H54 (cell line): ENCODE measurements at regions not wholly inside any gene's neighbourhood (a gene's known extent, or its start where the extent isn't known, plus 50 kb on each side); places are given as distances from the start of the nearest gene placed in this dataset.

Experiments
- DNase-seq: peaks from one replicate; pipeline ENCODE4 v3.0.0; 2011; ENCODE audit warnings: low spot score, mixed read lengths; ENCODE audit not compliant: insufficient read length
- FAIRE-seq: peaks from 3 replicates; lab custom pipeline; 2011; peaks lifted over from hg19 to GRCh38; lab: Jason Lieb, UNC
- POLR2A ChIP-seq: IDR thresholded peaks from 2 replicates; pipeline ENCODE4 v1.6.1; 2011; ENCODE audit warnings: low read depth, mild to moderate bottlenecking, low read length

DNA sequence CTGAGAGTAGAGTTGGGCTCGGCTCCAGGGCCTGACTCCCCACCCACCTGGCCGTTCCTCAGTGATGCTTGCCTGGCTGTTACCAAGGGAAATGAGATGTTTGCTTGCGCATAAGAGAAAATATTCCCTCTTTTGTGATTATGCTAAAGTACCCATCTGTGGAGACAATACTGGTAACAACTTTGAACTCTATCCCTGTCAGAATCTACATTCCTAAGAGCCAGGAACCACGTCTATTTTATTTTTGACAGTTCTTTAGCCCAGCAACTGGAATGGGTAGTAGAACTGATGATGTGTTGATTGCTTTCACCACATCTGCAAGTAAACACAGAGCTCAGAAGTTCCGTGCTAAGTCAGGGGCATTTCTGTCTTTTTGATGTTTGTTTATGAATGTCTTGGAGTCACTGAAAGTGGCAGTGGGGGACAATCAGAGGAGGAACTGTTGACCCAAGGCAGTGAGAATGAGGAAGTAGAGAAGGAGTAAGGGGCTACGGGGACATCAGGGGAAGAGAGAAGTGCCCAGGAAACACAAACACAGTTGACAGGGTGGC is 348.3 kb upstream of the SOX11 start:
- TF ChIP-seq POLR2A = no peak
- FAIRE-seq (no peak), DNase-seq (no peak)

DNA sequence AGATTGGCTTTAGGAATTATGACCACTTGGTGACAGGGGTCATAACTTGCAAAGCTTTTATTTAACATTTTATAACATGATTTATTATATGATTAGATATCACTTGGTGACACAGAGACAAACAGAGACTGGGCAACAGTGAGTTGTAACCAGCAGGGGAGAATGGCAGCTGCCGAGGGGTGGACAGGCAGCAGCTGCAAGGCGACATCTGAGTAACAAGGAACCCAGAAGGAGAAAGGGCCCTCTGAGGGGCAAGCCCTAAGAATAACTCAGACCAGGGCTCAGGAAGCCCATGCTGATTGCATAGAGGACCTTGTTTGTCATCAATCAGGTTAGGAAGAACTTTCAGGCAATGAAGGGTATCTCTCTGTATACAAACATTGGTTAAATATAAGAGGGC is 339.9 kb upstream of the SOX11 start:
- DNase-seq = no peak
- no peak for FAIRE-seq
- no peak for TF ChIP-seq POLR2A

- FAIRE-seq (no peak), DNase-seq (no peak)
- TF ChIP-seq POLR2A = no peak
Observed at GRCh38 chr2:5353565-5353964, 338.6 kb upstream of the SOX11 start.

- DNase-seq (no peak), FAIRE-seq (no peak)
- TF ChIP-seq POLR2A = no peak
Observed at GRCh38 chr2:5359397-5359796, 332.8 kb upstream of the SOX11 start.

DNA sequence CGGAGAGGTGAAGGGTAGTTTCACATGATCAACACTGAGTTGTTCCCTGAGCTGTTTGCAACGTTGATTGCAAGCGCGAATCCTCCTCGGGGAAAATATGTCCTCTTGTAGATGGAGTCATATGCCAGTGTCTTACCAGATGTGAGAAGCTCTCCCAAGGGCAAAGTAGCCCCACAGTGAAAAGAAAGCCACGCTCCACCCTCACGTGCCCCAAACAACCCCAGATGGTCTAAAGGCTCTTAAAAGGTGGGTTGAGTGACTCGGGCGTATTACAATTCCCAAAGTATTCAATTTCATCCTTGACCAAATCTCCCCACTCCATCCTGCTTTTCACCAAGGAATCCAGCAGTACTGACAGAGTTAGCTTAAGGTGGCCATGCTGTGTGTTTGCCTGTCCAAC is 332.1 kb upstream of the SOX11 start:
- DNase-seq (no peak), FAIRE-seq (no peak)
- TF ChIP-seq POLR2A = no peak

- no peak for TF ChIP-seq POLR2A
- FAIRE-seq = no peak
- no peak for DNase-seq
Observed at GRCh38 chr2:5364361-5364760, 327.8 kb upstream of the SOX11 start.

DNA sequence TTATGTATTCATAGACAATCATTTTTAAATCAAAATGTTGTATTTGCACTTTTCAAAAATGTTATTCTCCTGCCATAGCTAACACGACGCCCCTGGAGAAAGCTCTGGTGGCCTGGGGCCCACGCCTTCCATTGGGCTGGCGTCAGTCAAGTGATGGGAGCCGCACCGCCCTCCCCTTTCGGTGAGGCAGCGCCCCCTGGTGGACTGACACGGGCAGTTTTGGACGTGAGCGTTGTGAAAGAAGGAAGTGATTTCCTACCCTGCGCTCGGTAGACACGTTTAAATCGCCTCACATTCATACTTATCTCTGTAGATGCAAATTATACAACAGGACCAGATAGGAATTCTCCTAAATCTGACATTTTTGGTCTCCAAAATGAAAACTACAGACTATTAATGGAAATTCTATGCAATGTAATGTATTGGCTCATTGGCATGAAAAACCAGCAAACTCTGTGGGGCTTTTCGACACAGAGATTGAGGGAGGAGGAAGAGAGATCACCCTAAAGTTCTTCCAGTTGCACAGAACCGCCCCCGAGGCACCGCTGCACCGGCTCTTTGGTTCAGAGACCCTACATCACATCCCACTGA is 326.2 kb upstream of the SOX11 start:
- TF ChIP-seq POLR2A = no peak
- DNase-seq (peak; percentile 51), FAIRE-seq (no peak)

- TF ChIP-seq POLR2A = no peak
- DNase-seq (no peak), FAIRE-seq (no peak)
Observed at GRCh38 chr2:5367321-5367720, 324.9 kb upstream of the SOX11 start.

DNA sequence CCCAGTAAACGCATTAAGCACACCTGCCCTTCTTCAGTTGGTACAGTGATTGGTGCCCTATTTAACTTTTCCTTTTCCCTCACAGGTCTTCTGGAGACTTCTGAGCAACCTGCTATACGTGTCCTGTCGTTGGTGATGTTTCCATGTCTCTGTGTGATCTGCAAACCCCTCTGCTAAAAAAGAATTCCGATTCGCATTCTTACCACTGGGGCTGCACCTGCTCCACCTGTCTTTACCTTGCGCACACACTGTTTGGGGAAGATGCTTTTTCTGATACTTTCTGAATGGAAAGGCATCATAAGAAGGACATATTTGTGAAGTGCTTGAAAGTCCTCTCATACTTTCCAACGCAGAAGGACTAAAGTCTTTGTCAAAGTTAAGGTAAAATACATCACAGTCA is 323.9 kb upstream of the SOX11 start:
- DNase-seq (no peak), FAIRE-seq (no peak)
- TF ChIP-seq POLR2A = no peak

DNA sequence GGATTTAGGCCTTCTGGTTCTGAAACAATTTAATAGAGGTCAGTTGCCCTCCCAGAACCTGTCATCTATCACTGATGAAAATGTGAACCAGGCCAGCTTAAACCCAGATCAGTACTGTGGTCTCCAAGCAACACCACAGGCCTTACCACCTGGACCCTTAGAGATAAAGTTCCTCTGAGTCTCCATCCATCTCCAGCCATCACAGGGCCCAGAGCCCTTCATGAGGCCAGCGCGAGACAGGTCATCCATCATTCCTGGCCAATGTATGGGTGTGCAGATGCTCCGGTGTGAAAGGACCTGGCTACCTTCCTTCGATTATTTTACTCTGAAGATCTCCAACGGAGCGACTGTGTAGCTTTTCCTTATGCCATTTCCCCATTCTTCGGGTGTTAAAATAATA is 322.7 kb upstream of the SOX11 start:
- DNase-seq (no peak), FAIRE-seq (no peak)
- TF ChIP-seq POLR2A = no peak

DNA sequence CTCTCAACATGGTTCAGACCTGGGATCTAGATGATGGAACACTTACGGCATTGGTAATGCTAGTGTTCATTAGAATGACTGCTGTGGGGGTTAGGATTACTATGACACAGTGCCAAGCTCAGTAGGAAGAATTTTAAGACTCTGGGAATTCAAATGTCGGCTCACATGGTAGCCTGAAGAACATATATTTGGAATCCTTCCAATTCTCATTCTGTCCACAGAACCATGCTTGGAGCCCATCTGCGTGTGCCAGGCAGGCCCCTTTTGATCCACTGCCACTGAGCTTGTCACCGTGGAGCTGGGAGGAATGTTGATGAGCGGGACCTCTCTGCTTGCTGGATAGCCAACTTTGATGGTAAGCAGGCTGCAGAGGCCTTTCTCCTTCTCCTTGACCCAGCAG is 322.0 kb upstream of the SOX11 start:
- FAIRE-seq = no peak
- no peak for DNase-seq
- no peak for TF ChIP-seq POLR2A

DNA sequence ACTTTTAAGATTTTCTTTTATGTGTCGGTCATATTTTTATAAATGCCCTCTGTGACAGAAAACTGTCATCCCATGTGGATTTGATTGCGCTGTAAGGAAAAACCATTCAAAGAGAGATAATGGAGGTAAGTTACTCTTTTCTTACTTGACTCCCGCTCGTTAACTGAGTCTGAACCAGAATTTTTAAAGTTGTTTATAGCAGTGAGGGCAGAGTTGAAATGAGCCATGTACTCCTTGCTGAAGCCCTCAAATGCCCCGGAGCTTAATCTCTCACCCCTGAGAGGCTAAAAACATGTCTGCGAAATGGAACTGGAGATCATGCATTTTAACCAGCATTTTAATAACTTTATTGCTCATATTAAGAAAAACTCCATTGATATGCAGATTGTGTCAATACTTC is 320.0 kb upstream of the SOX11 start:
- DNase-seq (no peak), FAIRE-seq (no peak)
- TF ChIP-seq POLR2A = no peak

DNA sequence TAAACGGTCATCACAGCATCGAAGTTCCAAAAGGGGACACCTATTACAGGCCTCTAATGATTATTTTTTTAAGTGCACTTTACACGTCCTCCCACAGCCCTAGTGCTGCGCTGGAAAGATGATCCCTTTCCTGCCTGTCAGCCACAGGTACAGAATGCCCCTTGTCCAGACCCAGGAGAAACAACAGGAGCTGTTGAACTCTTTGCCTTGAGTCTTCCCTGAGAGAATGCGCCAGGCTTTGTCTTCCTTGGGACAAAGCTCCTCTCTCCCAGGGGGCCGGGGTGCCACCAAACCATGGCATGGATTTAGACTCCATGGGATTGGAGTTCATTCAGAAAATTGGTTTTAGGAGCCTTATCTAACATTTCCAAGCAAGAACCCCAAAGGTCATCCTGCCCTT is 319.0 kb upstream of the SOX11 start:
- DNase-seq (no peak), FAIRE-seq (no peak)
- TF ChIP-seq POLR2A = no peak

DNA sequence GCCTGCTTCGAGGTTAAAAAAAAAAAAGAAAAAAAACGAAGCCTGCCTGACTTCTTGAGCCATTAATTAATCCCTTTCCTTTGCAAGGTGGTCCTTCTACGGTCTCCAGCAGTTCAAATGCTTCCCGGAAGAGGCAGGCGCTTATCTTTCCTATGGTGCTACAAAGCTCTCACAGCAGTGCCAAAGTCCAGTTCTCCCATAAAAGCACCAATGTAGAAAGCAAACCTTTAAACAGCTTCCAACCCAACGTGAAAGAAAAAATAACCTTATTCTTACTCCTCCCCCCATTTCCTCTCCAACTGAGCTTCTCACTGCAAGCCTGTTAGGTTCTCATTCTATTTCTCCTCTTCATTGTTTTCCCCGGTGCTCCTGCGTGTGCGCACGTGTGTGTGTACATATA is 317.4 kb upstream of the SOX11 start:
- FAIRE-seq (no peak), DNase-seq (no peak)
- TF ChIP-seq POLR2A = no peak

DNA sequence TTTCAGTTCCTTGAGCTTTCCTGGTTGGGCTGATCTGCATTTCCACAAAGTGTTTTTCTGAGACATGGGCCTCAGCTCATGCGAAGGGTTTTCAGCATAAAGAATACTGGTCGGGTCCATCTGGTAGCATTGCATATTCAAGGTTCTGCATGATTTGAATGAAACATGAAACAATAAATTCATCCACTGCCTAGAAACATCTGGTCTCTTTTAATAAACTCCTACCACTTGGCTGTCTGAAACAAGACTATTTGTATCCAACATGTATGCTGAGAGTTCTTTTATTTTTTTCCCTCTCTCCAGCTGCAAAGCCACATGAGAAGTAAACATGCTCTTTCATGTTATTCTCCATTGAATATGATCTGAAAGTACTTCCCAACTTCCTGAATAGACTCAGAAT is 314.9 kb upstream of the SOX11 start:
- no peak for TF ChIP-seq POLR2A
- DNase-seq (no peak), FAIRE-seq (no peak)

GRCh38 chr2:5379811-5380210 is 312.4 kb upstream of the SOX11 start:
- no peak for TF ChIP-seq POLR2A
- FAIRE-seq = no peak

DNA sequence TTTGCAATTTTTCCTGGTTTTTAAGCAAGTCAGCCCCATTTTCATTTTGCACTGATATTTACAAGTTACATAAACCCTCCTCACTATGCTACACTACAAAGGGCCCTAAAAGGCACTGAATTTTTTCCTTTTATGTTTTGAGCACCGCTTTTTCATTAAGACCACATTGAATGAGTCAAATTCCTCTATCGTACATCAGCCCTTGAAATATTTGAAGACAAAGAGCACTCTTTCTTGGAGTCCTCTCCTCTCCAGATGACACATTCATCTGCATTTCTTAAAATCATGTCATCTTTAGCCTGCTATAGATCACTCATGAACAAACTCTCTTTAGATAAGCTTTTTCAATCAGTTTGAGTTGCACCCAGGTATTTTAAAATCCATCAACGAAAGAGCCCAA is 306.6 kb upstream of the SOX11 start:
- no peak for TF ChIP-seq POLR2A
- no peak for FAIRE-seq

More at GRCh38 chr2:5379811-5380210, 312.4 kb upstream of the SOX11 start:
- no peak for DNase-seq

More for the DNA sequence above, 306.6 kb upstream of the SOX11 start:
- DNase-seq = no peak
